Left renal pelvis (tissue), 4 donors: ENCODE measurements at regions not wholly inside any gene's neighbourhood (a gene's known extent, or its start where the extent isn't known, plus 50 kb on each side); places are given as distances from the start of the nearest gene placed in this dataset.
A peak's percentile ranks its signal among the peaks of the same experiment; 100 is the strongest.
"Not testable (repeated sequence)": the region's sequence is repeated elsewhere in the genome, so short reads cannot be mapped to it uniquely, and the experiment has no call there.

Experiments used
- DNase-seq, 4 donors: peaks; one replicate each; pipeline ENCODE4 v3.0.0-alpha.2; 2013; ENCODE audit warnings: low read depth in 4 of 4, low spot score in 3 of 4

- peak in 3 of 4 donors; percentile 14 to 26 (median 23) for DNase-seq
Measured at GRCh38 chr21:18117176-18117575, 127.5 kb upstream of the CHODL start.

GRCh38 chr21:18114810-18115209 lies 129.8 kb upstream of the CHODL start:
- DNase-seq: no peak

GRCh38 chr21:18104802-18105201 lies 139.8 kb upstream of the CHODL start:
- no peak for DNase-seq

GRCh38 chr21:18096413-18096812 lies 148.2 kb upstream of the CHODL start:
- not testable (repeated sequence) for DNase-seq

GRCh38 chr21:18089786-18090185 lies 154.8 kb upstream of the CHODL start:
- DNase-seq: no peak

GRCh38 chr21:18070392-18070791 lies 174.2 kb upstream of the CHODL start:
- no peak for DNase-seq

- DNase-seq: no peak
Measured at GRCh38 chr21:18069875-18070274, 174.8 kb upstream of the CHODL start.

GRCh38 chr21:18060402-18060801 lies 184.2 kb upstream of the CHODL start:
- no peak for DNase-seq

- no peak for DNase-seq
Measured at GRCh38 chr21:18058731-18059398, 185.8 kb upstream of the CHODL start.

GRCh38 chr21:18053151-18053550 lies 191.5 kb upstream of the CHODL start:
- DNase-seq: no peak

- DNase-seq: no peak
Measured at GRCh38 chr21:18049461-18049860, 195.2 kb upstream of the CHODL start.

- DNase-seq: no peak
Measured at GRCh38 chr21:18041012-18041411, 203.6 kb upstream of the CHODL start.

GRCh38 chr21:18030248-18030647 lies 211.1 kb upstream of the C21orf91 start:
- DNase-seq: no peak

- DNase-seq: no peak
Measured at GRCh38 chr21:18026359-18026758, 207.2 kb upstream of the C21orf91 start.

- DNase-seq: no peak
Measured at GRCh38 chr21:18023711-18024110, 204.6 kb upstream of the C21orf91 start.

GRCh38 chr21:18023157-18023556 lies 204.0 kb upstream of the C21orf91 start:
- DNase-seq: no peak

- DNase-seq: no peak
Measured at GRCh38 chr21:18007121-18007520, 188.0 kb upstream of the C21orf91 start.

GRCh38 chr21:18006691-18007090 lies 187.5 kb upstream of the C21orf91 start:
- DNase-seq: no peak

- no peak for DNase-seq
Measured at GRCh38 chr21:18002393-18002792, 183.2 kb upstream of the C21orf91 start.

- no peak for DNase-seq
Measured at GRCh38 chr21:18000981-18001686, 182.0 kb upstream of the C21orf91 start.

- DNase-seq: not testable (repeated sequence)
Measured at GRCh38 chr21:17998599-17998998, 179.4 kb upstream of the C21orf91 start.

- DNase-seq: no peak
Measured at GRCh38 chr21:17989780-17990179, 170.6 kb upstream of the C21orf91 start.

GRCh38 chr21:17988102-17988437 lies 168.9 kb upstream of the C21orf91 start:
- DNase-seq: no peak
